Smooth muscle cell (in vitro differentiated cells): ENCODE measurements at regions not wholly inside any gene's neighbourhood (a gene's known extent, or its start where the extent isn't known, plus 50 kb on each side); places are given as distances from the start of the nearest gene placed in this dataset.

ENCODE experiments used
- DNase-seq: peaks from one replicate; lab custom pipeline; 2025; ENCODE audit not compliant: unreplicated experiment; lab: John Stamatoyannopoulos, UW
- H2AFZ ChIP-seq: fragments of 200-600 bp; sonication (generic); 2 replicates; pipeline ENCODE4 v1.6.0; 2016; ENCODE audit warnings: antibody characterized with exemption, low read depth, mild to moderate bottlenecking
- H3F3A ChIP-seq: fragments of 200-600 bp; sonication (generic); 2 replicates; pipeline ENCODE4 v1.6.0; 2017; ENCODE audit warnings: antibody characterized with exemption, low read depth
- H3K27ac ChIP-seq: fragments of 200-600 bp; sonication (generic); 2 replicates; pipeline ENCODE4 v1.5.1; 2016; ENCODE audit warnings: low read depth, mild to moderate bottlenecking
- H3K27me3 ChIP-seq: fragments of 200-600 bp; sonication (generic); 2 replicates; pipeline ENCODE4 v1.6.1; 2016; ENCODE audit warnings: low read depth, mild to moderate bottlenecking
- H3K36me3 ChIP-seq: fragments of 200-600 bp; sonication (generic); 2 replicates; pipeline ENCODE4 v1.5.1; 2016; ENCODE audit warnings: low read depth
- H3K4me1 ChIP-seq: fragments of 200-600 bp; sonication (generic); 2 replicates; pipeline ENCODE4 v1.5.1; 2016; ENCODE audit warnings: low read depth
- H3K4me2 ChIP-seq: fragments of 200-600 bp; sonication (generic); 2 replicates; pipeline ENCODE4 v1.6.0; 2016; ENCODE audit warnings: mild to moderate bottlenecking
- H3K4me3 ChIP-seq: fragments of 200-600 bp; sonication (generic); 2 replicates; pipeline ENCODE4 v1.5.1; 2016; ENCODE audit warnings: mild to moderate bottlenecking
- H3K79me2 ChIP-seq: fragments of 200-600 bp; sonication (generic); 2 replicates; pipeline ENCODE4 v1.6.0; 2016; ENCODE audit warnings: low read depth, mild to moderate bottlenecking
- H3K9ac ChIP-seq: fragments of 200-600 bp; sonication (generic); 2 replicates; pipeline ENCODE4 v1.6.0; 2016; ENCODE audit warnings: low read depth
- H3K9me3 ChIP-seq: fragments of 200-600 bp; sonication (generic); replicated peaks from 2 replicates; pipeline ENCODE4 v1.5.1; 2016; ENCODE audit warnings: low read depth
- H4K20me1 ChIP-seq: fragments of 200-600 bp; sonication (generic); 2 replicates; pipeline ENCODE4 v1.6.0; 2016; ENCODE audit warnings: low read depth
- WGBS: methylation state at CpG from one replicate; pipeline ENCODE4 v1.1.7; 2016; ENCODE audit warnings: low lambda C conversion rate; 5-methylcytosine and 5-hydroxymethylcytosine counted together
- TF ChIP-seq, protein P1 (sequence below): fragments of 200-600 bp; sonication (generic); IDR thresholded peaks from 2 replicates; pipeline ENCODE4 v1.5.1; 2017; ENCODE audit warnings: borderline replicate concordance, mild to moderate bottlenecking, antibody characterized with exemption; ENCODE audit not compliant: insufficient read depth, poor library complexity, severe bottlenecking

GRCh38 chr13:61812286-61812685 is 396.6 kb upstream of the PCDH20 start:
- no peaks in the 10 kb centered on the region for H3K36me3 ChIP-seq
- H3K9ac ChIP-seq: no peak overlapping the region
- TF ChIP-seq, protein P1, sequence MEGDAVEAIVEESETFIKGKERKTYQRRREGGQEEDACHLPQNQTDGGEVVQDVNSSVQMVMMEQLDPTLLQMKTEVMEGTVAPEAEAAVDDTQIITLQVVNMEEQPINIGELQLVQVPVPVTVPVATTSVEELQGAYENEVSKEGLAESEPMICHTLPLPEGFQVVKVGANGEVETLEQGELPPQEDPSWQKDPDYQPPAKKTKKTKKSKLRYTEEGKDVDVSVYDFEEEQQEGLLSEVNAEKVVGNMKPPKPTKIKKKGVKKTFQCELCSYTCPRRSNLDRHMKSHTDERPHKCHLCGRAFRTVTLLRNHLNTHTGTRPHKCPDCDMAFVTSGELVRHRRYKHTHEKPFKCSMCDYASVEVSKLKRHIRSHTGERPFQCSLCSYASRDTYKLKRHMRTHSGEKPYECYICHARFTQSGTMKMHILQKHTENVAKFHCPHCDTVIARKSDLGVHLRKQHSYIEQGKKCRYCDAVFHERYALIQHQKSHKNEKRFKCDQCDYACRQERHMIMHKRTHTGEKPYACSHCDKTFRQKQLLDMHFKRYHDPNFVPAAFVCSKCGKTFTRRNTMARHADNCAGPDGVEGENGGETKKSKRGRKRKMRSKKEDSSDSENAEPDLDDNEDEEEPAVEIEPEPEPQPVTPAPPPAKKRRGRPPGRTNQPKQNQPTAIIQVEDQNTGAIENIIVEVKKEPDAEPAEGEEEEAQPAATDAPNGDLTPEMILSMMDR: no peak
- H3K9me3 ChIP-seq: no peaks in the 10 kb centered on the region
- no peaks in the 10 kb centered on the region for H4K20me1 ChIP-seq
- no peaks in the 10 kb centered on the region for H3K27me3 ChIP-seq
- 89% methylated on average over 3 of the region's 3 CpGs for WGBS
- no peak overlapping the region for H3K4me2 ChIP-seq
- no peaks in the 10 kb centered on the region for H3K79me2 ChIP-seq
- no peak overlapping the region for H3K4me3 ChIP-seq
- H3F3A ChIP-seq: no peaks in the 10 kb centered on the region
- H2AFZ ChIP-seq: no peak overlapping the region
- H3K27ac ChIP-seq: no peak overlapping the region
- no peak for DNase-seq
- no peaks in the 10 kb centered on the region for H3K4me1 ChIP-seq

DNA sequence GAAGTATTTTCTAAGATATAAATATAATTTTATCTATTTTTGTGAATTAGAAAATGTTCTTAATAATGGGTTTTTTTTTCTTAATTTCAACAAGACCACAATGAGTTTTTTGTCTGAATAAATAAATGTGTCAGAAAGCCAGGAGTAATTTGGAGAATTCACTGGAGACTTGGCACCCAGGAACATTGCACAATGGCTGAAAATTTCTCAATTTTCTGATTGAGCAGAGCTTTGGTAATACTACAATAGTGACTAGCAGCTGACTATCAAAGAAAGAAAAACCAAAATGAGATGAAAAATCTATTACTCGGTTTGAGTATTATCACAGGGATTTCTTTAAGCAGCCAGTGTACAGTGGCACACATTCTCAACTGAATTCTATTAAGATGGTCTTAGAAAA is 394.4 kb upstream of the PCDH20 start:
- DNase-seq: no peak
- no peak overlapping the region for H3K4me2 ChIP-seq
- H3F3A ChIP-seq: no peaks in the 10 kb centered on the region
- no peak overlapping the region for H3K9ac ChIP-seq
- no peaks in the 10 kb centered on the region for H3K27me3 ChIP-seq
- TF ChIP-seq, protein P1: no peak
- 57% methylated on average over 1 of the region's 1 CpG for WGBS
- no peak overlapping the region for H2AFZ ChIP-seq
- no peaks in the 10 kb centered on the region for H3K4me1 ChIP-seq
- H4K20me1 ChIP-seq: no peaks in the 10 kb centered on the region
- no peak overlapping the region for H3K27ac ChIP-seq
- no peak overlapping the region for H3K4me3 ChIP-seq
- no peaks in the 10 kb centered on the region for H3K79me2 ChIP-seq
- no peaks in the 10 kb centered on the region for H3K9me3 ChIP-seq
- H3K36me3 ChIP-seq: no peaks in the 10 kb centered on the region

DNA sequence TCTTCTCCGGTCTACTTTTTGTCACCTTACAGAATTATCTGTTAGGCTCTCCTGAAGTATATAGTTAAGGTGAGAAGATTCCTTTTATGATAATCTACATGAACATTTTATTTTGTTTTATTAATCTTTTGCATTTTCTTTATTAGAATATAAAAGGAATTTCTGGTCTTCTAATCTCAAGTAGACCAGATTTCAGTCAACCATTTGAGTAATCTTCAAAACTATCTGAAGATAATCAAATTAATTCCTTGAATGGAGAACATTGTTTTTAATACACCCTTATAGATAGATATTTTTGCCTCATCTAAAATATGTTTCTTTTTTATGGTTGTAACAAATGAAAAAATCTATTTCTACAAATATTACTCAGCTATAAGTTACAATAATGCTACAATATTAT is 381.7 kb upstream of the PCDH20 start:
- H3K9ac ChIP-seq: no peak overlapping the region
- H3K79me2 ChIP-seq: no peaks in the 10 kb centered on the region
- H3K27ac ChIP-seq: no peak overlapping the region
- TF ChIP-seq, protein P1: no peak
- no peak overlapping the region for H3K4me2 ChIP-seq
- H3K36me3 ChIP-seq: no peaks in the 10 kb centered on the region
- no peak overlapping the region for H3K4me3 ChIP-seq
- no peaks in the 10 kb centered on the region for H3K9me3 ChIP-seq
- H3F3A ChIP-seq: no peaks in the 10 kb centered on the region
- no peak overlapping the region for H2AFZ ChIP-seq
- H4K20me1 ChIP-seq: no peaks in the 10 kb centered on the region
- H3K4me1 ChIP-seq: no peaks in the 10 kb centered on the region
- no peaks in the 10 kb centered on the region for H3K27me3 ChIP-seq
- 97% methylated on average over 1 of the region's 1 CpG for WGBS
- DNase-seq: no peak

GRCh38 chr13:61795580-61795979 is 379.9 kb upstream of the PCDH20 start:
- Histone ChIP-seq H3K27ac (no peak overlapping the region), H3K36me3 (no peaks in the 10 kb centered on the region), H3K4me3 (no peak overlapping the region), H3K9ac (no peak overlapping the region), H3K27me3 (no peaks in the 10 kb centered on the region), H3F3A (no peaks in the 10 kb centered on the region), H2AFZ (no peak overlapping the region), H3K79me2 (no peaks in the 10 kb centered on the region), H3K4me2 (no peak overlapping the region), H3K9me3 (no peaks in the 10 kb centered on the region), H4K20me1 (no peaks in the 10 kb centered on the region), H3K4me1 (no peaks in the 10 kb centered on the region)
- WGBS: 88% methylated on average over 1 of the region's 1 CpG
- no peak for DNase-seq
- TF ChIP-seq, protein P1: no peak
